ENCODE measurements at regions not wholly inside any gene's neighbourhood (a gene's known extent, or its start where the extent isn't known, plus 50 kb on each side); places are given as distances from the start of the nearest gene placed in this dataset.

DNA sequence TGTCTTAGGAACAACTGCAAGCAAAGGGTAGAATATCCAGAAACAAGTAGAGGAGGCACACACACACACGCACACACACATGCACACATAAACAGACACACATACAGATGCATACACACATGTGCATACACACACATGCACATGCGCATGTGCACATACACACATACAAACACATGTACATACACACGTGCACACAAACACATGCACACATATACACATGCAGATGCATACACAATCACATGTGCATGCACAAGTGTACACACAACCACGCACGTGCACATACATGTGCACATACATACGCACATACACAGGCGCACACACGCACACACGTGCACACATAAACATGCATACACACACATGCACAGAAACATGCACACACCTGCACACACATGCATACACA, 206.5 kb upstream of the OPRM1 start:
- TF ChIP-seq, protein P1, sequence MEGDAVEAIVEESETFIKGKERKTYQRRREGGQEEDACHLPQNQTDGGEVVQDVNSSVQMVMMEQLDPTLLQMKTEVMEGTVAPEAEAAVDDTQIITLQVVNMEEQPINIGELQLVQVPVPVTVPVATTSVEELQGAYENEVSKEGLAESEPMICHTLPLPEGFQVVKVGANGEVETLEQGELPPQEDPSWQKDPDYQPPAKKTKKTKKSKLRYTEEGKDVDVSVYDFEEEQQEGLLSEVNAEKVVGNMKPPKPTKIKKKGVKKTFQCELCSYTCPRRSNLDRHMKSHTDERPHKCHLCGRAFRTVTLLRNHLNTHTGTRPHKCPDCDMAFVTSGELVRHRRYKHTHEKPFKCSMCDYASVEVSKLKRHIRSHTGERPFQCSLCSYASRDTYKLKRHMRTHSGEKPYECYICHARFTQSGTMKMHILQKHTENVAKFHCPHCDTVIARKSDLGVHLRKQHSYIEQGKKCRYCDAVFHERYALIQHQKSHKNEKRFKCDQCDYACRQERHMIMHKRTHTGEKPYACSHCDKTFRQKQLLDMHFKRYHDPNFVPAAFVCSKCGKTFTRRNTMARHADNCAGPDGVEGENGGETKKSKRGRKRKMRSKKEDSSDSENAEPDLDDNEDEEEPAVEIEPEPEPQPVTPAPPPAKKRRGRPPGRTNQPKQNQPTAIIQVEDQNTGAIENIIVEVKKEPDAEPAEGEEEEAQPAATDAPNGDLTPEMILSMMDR (IDR thresholded peaks at IDR 0.05; ENCODE audit: extremely low read depth, missing control alignments) = no peak

DNA sequence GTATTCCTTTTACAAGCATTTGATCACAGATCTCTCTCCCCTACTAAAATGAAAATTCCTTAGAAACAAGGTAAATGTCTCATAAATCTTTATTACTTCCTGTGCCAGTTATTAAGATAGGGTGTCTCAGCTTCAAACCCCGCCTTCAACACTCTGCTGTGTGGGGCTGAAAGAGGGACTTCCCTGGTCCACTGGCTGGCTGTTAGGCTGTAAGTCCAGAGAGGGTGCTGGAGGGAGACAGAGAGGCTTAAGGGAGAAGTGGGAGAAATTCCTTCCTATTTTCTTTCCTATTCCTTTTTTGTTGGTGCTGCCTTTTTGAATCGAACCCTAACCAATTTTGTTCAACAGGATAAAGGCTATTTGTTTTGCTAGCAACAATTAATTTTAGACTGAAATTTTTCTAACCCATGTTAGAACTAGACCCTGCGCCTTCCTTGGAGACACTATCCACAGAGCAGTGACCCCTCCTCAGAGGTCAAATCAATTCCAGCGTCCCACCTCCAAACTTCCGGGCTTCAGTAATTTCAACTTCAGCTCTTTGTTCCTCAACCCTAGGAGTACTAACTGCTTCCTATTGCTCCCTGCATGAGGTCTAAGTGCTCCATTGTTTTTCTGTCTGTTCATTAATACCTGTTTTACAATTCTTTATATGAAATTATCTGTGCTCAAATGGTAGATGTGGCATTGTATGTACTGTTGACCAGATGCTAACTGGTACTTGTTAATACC, 207.5 kb upstream of the OPRM1 start:
- TF ChIP-seq, protein P1 (IDR thresholded peaks at IDR 0.05; ENCODE audit: extremely low read depth, missing control alignments) = no peak
- DNase-seq (ENCODE audit: low spot score) = no peak

More for the DNA sequence above, 206.5 kb upstream of the OPRM1 start:
- DNase-seq (ENCODE audit: low spot score) = no peak

DNA sequence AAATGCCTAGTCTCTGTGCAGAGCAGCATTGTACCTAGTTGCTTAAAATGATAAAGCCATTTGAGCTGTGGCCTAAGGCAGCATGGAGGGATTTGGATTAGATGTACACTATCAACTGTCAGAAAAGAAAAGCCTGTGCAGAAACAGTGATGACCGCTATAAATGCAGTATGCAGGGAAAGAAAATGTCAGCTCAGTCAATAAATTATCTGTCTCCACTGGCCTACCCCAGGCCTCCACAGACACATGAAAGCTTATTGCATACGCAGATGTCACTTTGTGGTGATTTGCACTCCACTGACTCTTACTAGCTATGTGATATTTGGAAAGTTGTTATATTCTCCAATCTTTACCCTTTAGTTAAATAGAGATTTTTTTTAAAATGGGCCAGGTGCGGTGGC, 221.9 kb upstream of the OPRM1 start:
- DNase-seq (ENCODE audit: low spot score) = no peak
- TF ChIP-seq, protein P1 (IDR thresholded peaks at IDR 0.05; ENCODE audit: extremely low read depth, missing control alignments) = no peak

DNA sequence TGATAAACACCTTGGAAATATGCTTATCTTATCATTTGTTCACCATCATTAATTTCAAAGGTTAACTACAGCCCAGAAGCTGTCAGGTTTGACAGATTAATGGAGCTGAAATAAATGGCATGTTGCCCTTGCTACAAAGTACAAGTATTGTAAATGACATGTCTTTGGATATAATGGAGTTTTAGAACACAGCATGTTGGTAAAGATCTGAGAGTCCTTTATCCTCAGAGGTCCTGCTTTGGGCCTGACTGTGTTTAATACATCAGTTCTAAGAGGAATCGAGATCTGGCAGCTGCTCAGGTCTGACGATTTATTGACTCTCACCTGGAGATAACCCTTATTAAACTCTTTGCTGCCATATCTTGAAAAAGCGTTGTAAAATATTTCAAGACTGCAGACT, 222.7 kb upstream of the OPRM1 start:
- DNase-seq (ENCODE audit: low spot score) = no peak
- TF ChIP-seq, protein P1 (IDR thresholded peaks at IDR 0.05; ENCODE audit: extremely low read depth, missing control alignments) = no peak

DNA sequence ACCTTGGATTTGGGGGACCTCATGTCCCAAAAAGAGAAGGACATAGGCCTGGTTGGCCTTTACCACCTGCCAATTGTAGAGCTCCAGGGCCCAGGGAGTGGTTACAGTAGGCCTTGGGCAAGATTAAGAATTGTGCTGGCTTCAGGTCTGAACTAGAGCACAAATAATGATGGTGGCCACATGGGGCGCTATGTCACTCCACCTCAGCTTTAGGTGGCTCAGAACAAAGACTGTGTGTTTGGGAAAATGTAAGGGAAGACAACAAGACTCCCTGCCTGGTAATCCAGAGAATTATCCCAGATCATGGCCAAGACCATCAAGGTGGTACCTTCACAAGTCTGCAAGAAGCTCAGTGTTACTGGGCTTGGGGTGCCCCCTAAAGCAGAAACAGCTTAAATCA, 224.9 kb upstream of the OPRM1 start:
- TF ChIP-seq, protein P1 (IDR thresholded peaks at IDR 0.05; ENCODE audit: extremely low read depth, missing control alignments) = no peak
- DNase-seq (ENCODE audit: low spot score) = no peak

DNA sequence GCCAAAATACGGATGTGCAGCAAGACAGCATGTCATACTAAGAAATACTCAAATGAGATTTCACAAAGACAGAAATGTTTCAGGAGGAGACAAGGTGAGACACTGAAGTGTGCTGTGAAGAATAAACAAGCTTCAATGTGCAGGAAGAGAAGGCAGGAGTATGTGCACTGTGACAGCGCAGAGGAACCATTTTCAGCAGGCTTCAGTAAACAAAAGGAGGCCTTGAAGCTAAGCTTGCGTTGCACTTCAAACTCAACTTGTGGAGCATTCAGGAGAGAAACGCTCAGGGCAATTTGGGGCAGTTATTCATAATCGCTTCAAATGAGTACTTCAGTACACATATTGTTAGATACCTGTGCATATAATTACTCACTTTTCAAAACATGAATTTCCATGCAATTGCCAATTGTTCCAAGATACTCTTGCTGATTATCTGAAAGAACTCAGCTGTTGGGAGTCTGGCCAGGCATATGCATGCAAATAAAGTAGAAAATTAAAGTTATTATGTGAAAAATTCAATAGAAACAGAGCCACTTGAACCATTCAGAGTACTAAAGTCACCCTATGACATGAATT, 234.2 kb upstream of the OPRM1 start:
- DNase-seq (ENCODE audit: low spot score) = no peak
- TF ChIP-seq, protein P1 (IDR thresholded peaks at IDR 0.05; ENCODE audit: extremely low read depth, missing control alignments) = no peak

DNA sequence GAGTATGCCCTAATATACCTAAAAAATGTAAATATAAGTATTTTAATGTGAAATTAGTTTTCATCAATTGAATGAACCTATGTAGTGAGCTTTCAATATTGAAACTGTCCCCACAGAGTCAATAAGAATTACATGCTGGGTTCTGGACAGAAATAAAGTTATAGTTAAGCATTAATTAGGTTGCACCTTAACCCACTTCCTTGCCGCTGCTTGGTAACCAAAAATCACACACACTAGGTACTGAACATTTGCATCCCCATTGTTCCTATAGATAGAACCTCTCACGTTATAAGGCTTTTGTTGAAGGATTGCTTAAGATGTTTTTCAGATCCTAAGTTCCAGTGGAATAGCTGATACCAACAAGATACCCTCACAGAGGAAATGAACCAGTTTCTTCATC, 237.1 kb upstream of the OPRM1 start:
- TF ChIP-seq, protein P1 (IDR thresholded peaks at IDR 0.05; ENCODE audit: extremely low read depth, missing control alignments) = no peak
- DNase-seq (ENCODE audit: low spot score) = no peak

Data from GM20000 (cell line).